Esophagus (tissue), 2 donors: ENCODE measurements at regions not wholly inside any gene's neighbourhood (a gene's known extent, or its start where the extent isn't known, plus 50 kb on each side); places are given as distances from the start of the nearest gene placed in this dataset.
"Not testable (repeated sequence)": the region's sequence is repeated elsewhere in the genome, so short reads cannot be mapped to it uniquely, and the experiment has no call there.

Experiments
- H3K27ac ChIP-seq, 2 donors: one replicate each; pipeline ENCODE4 v1.5.1; 2013; ENCODE audit warnings: low read depth in 2 of 2, mild to moderate bottlenecking in 2 of 2, inconsistent platforms in 1 of 2, low read length in 1 of 2, moderate library complexity in 1 of 2
- H3K27me3 ChIP-seq, 2 donors: one replicate each; pipeline ENCODE4 v1.6.1; 2013; ENCODE audit warnings: low read length in 2 of 2, control low read depth in 1 of 2, mild to moderate bottlenecking in 1 of 2; ENCODE audit not compliant: insufficient read depth in 2 of 2, control insufficient read depth in 1 of 2
- H3K36me3 ChIP-seq, 2 donors: one replicate each; pipeline ENCODE4 v1.6.1; 2013; ENCODE audit warnings: low read length in 1 of 2; ENCODE audit not compliant: control insufficient read depth in 2 of 2, insufficient read depth in 2 of 2
- H3K4me1 ChIP-seq, 2 donors: one replicate each; pipeline ENCODE4 v1.6.1; 2013; ENCODE audit warnings: low read length in 1 of 2; ENCODE audit not compliant: control insufficient read depth in 2 of 2, insufficient read depth in 2 of 2
- H3K4me3 ChIP-seq, 2 donors: one replicate each; pipeline ENCODE4 v1.5.1; 2013; ENCODE audit warnings: low read length in 2 of 2, mild to moderate bottlenecking in 2 of 2, low read depth in 1 of 2, moderate library complexity in 1 of 2
- H3K9me3 ChIP-seq, 2 donors: one replicate each; pipeline ENCODE4 v1.6.1; 2013; ENCODE audit warnings: mild to moderate bottlenecking in 2 of 2, low read depth in 1 of 2, low read length in 1 of 2, moderate library complexity in 1 of 2; ENCODE audit not compliant: control insufficient read depth in 2 of 2, insufficient read depth in 1 of 2
- WGBS, 2 donors: extraction: QIAGEN DNeasy Blood & Tissue Kit; methylation state at CpG; one replicate each; pipeline ENCODE4 v1.1.7; 2013; 5-methylcytosine and 5-hydroxymethylcytosine counted together
- donor health status: healthy with polysubstance abuse.
- donor health status: Bipolar disorder and iron deficiency.

- H3K9me3 ChIP-seq, H3K36me3 ChIP-seq, H3K4me1 ChIP-seq, H3K27ac ChIP-seq, H3K4me3 ChIP-seq, H3K27me3 ChIP-seq: not testable (repeated sequence)
- WGBS, 2 donors, result 82 to 88% methylated on average over 8 of the region's 8 CpGs
Observed at GRCh38 chr5:103736343-103736742, 173.8 kb upstream of the NUDT12 start.

- Histone ChIP-seq H3K36me3 (no peaks in the 10 kb centered on the region), H3K27me3 (no peaks in the 10 kb centered on the region), H3K4me1 (no peaks in the 10 kb centered on the region), H3K4me3 (no peak overlapping the region), H3K9me3 (no peaks in the 10 kb centered on the region), H3K27ac (no peak overlapping the region)
Observed at GRCh38 chr5:103724271-103724670, 161.7 kb upstream of the NUDT12 start.

DNA sequence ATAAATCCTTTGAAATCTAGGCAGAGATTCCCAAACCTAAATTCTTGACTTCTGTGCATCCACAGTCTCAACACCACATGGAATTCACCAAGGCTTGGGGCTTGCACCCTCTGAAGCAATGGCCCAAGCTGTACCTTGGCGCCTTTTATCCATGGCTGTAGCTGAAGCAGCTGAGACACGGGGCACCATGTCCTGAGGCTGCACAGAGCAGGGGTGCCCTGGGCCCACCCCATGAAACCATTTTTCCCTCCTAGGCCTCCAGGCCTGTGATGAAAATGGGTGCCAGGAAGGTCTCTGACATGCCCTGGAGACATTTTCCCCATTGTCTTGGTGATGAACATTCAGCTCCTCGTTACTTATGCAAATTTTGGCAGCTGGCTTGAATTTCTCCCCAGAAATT lies 158.6 kb upstream of the NUDT12 start:
- 73 to 80% methylated on average over 3 of the region's 3 CpGs for WGBS, 2 donors
- H3K4me1 ChIP-seq, result no peaks in the 10 kb centered on the region
- H3K27me3 ChIP-seq, result no peaks in the 10 kb centered on the region
- no peaks in the 10 kb centered on the region for H3K9me3 ChIP-seq
- no peak overlapping the region for H3K4me3 ChIP-seq
- H3K36me3 ChIP-seq, result no peaks in the 10 kb centered on the region
- no peak overlapping the region for H3K27ac ChIP-seq

DNA sequence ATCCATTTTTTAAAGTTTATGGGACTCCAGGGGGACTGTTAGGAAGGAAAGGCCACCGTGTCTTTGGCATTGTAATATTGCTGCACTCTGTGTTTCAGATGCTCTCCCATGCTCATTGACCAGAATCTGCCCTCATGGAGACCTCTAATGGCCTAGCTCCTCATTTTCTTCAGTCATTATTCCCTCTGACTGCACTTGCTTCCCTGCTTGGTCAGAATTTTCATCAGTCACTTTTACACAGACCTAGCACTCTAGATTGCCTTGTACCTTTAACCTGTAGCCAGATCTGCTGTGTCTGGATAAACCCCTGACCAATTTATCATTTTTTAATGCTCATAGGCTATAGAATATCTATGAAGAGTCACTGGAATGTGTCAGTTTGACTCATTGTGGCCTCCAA lies 155.5 kb upstream of the NUDT12 start:
- H3K27me3 ChIP-seq, result no peaks in the 10 kb centered on the region

DNA sequence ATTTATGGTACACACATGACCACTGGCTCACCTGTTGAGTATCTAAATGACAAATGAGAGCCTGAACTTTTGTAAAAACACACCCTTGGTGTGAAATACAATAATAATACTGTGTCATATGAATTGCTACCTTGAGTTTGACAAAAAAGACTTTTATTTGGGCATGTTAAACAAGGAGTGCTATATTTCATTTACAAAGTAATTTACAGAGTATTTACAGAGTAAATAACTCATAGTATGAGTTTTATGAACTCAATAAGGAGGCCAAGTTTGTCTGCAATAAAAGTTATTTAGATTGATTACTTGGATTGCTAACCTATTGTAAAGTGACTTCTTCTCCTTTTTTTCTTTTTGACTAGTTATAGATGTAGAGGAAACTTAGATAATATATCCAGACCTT lies 146.0 kb upstream of the NUDT12 start:
- H3K27me3 ChIP-seq, result no peaks in the 10 kb centered on the region

More for the DNA sequence above, 155.5 kb upstream of the NUDT12 start:
- Histone ChIP-seq H3K27ac (no peak overlapping the region), H3K4me1 (no peaks in the 10 kb centered on the region), H3K4me3 (no peak overlapping the region), H3K9me3 (no peaks in the 10 kb centered on the region), H3K36me3 (no peaks in the 10 kb centered on the region)
- 48 to 51% methylated on average over 1 of the region's 1 CpG for WGBS, 2 donors

DNA sequence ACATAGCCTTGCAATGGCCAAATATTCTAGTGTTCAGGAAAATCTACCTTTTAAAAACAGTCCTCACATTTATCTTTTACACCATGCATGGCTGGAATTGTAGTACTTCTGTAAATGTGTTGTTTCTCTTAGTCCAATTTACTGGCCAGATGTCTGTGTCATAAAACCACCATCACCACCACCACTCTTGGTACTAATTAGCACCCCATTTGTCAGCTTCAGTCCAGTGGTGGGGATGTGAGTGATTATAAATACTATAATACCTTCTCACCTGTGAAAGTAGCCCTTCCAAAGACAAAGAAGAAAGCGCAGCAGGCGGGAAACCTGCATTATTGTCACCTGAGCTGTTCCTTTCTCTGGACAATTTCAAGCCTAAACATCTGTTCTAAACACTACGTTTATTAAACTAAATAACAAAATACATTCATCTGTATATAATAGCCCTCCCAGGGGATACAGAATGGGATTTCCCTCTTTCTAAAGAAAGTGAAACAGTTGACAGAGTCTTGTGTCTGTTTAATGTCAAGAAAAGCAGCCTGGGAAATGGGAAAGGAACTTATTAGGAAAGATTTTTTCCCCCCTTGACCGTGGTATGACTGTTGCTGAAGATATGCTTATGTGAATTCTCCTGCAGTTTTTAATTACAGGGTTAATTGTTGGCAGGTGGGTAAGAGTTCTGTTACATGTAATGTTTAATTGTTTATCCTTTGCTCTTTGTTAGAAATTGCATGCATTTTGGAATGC lies 144.5 kb upstream of the NUDT12 start:
- 59 to 69% methylated on average over 4 of the region's 4 CpGs for WGBS, 2 donors

More for the DNA sequence above, 146.0 kb upstream of the NUDT12 start:
- Histone ChIP-seq H3K4me1 (no peaks in the 10 kb centered on the region), H3K36me3 (no peaks in the 10 kb centered on the region), H3K4me3 (no peak overlapping the region), H3K9me3 (no peaks in the 10 kb centered on the region), H3K27ac (no peak overlapping the region)

GRCh38 chr5:103703617-103704016 lies 141.0 kb upstream of the NUDT12 start:
- no peaks in the 10 kb centered on the region for H3K36me3 ChIP-seq
- H3K4me3 ChIP-seq, result no peak overlapping the region
- H3K9me3 ChIP-seq, result no peaks in the 10 kb centered on the region
- no peak overlapping the region for H3K27ac ChIP-seq
- H3K27me3 ChIP-seq, result no peaks in the 10 kb centered on the region
- WGBS, 2 donors, result 40 to 55% methylated on average over 3 of the region's 3 CpGs
- no peaks in the 10 kb centered on the region for H3K4me1 ChIP-seq

More for the DNA sequence above, 144.5 kb upstream of the NUDT12 start:
- H3K4me3 ChIP-seq, result no peak overlapping the region
- H3K27ac ChIP-seq, result no peak overlapping the region
- H3K4me1 ChIP-seq, result no peaks in the 10 kb centered on the region
- no peaks in the 10 kb centered on the region for H3K9me3 ChIP-seq
- H3K36me3 ChIP-seq, result no peaks in the 10 kb centered on the region
- H3K27me3 ChIP-seq, result no peaks in the 10 kb centered on the region

DNA sequence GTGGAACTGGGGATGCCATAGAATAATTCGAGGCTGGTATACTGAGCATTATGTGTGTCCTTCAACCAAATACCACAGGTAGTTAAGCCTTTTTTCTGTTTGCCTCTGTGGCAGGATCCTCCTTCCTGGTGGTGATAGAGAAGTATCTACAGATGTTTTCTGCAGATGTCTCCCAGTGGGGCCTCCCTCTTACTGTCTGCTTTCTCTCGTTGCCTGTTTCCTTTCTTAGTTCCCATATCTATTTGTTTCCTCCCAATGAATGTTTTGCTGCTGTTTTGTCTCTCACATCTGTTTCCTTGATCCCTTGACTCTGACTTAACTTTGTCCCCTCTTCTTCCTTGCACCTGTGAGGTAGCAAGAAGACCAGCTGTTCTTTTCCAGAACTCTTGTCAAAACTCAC lies 130.9 kb upstream of the NUDT12 start:
- no peak overlapping the region for H3K4me3 ChIP-seq
- no peaks in the 10 kb centered on the region for H3K9me3 ChIP-seq
- H3K27ac ChIP-seq, result no peak overlapping the region
- 62 to 64% methylated on average over 2 of the region's 2 CpGs for WGBS, 2 donors
- no peaks in the 10 kb centered on the region for H3K36me3 ChIP-seq
- no peaks in the 10 kb centered on the region for H3K4me1 ChIP-seq
- H3K27me3 ChIP-seq, result no peaks in the 10 kb centered on the region

- Histone ChIP-seq H3K9me3 (no peaks in the 10 kb centered on the region), H3K27me3 (no peaks in the 10 kb centered on the region), H3K36me3 (no peaks in the 10 kb centered on the region), H3K4me3 (no peak overlapping the region), H3K4me1 (no peaks in the 10 kb centered on the region), H3K27ac (no peak overlapping the region)
- WGBS, 2 donors, result 38 to 41% methylated on average over 1 of the region's 1 CpG
Observed at GRCh38 chr5:103690676-103691075, 128.1 kb upstream of the NUDT12 start.

DNA sequence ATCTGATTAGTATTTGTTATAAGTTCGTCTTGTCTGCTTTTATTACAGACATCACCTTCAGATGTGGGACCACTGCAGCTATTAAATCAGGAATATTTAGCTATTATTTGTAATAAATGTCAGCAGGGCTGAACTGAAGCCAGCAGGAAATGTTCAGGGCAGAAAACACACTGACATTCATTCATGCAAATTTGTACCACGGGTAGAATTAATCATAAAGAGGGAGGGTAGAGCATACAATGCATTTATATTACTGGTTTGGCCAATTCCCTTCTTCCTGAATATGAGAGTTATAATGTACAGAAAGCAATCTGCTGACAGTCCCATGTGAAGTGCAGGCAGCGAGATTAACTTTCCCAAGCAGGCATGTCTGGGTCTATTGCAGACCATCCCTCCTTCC lies 117.3 kb upstream of the NUDT12 start:
- H3K9me3 ChIP-seq, result no peaks in the 10 kb centered on the region
- no peak overlapping the region for H3K4me3 ChIP-seq
- H3K27me3 ChIP-seq, result no peaks in the 10 kb centered on the region
- WGBS, 2 donors, result 43 to 46% methylated on average over 3 of the region's 3 CpGs
- no peak overlapping the region for H3K27ac ChIP-seq
- no peaks in the 10 kb centered on the region for H3K4me1 ChIP-seq
- H3K36me3 ChIP-seq, result no peaks in the 10 kb centered on the region
